Suppressor macrophage treated with lipopolysaccharide for 1 hour (primary cell): ENCODE measurements at regions not wholly inside any gene's neighbourhood (a gene's known extent, or its start where the extent isn't known, plus 50 kb on each side); places are given as distances from the start of the nearest gene placed in this dataset.

Experiments
- DNase-seq, 3 donors: peaks; one replicate each; pipeline ENCODE4 v3.0.0-alpha.2; 2020 to 2022

DNA sequence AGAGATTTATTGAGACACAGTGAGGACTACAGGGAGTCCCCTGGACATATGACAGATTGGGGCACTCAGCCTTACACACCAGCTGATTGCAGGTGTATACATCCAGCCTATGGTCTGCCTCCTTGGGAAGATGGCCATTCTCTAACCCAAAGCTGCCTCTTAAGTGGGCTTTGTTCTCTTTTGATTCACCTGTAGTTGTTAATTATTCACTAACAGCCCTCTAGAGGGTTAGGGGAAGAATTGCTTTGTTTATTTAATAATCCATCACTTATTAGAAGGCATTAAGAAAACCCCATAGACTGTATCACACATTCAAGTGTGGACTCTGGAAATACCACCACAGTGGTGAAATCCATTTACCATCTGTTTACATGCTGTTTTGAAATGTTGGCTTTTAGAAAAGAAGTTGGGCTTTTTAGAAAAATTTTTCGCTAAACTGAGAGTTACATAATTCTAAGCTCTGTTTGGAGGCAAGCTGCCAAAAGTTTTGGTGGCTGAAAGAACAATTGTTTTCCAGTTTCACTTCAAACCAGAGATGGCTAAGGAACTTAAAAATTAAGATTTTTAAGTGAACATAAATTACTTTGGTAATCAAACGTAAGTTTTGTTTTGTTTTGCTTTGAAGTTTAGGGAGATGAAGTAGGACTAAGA is 379.1 kb downstream of the ADRA2A start:
- no peak for DNase-seq

GRCh38 chr10:111458256-111458655 is 381.4 kb downstream of the ADRA2A start:
- no peak for DNase-seq

DNA sequence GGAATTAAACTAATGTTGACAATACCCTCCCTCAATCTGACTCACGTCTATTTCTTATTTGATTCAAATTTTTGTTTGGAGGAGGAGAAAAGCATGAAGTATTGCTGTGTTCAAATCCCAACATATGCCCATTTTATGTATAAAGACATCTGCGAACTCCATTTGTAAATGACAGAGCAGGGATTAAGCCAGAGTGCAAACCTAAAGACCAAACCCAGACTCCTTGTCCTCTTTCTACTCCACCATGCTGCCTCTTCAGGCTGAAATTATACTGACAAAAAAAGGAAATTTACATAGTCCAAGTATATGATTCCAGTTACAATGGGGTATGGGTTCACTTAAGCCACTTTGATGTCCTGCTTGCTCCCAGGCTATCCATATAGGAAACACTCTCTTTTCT is 383.1 kb downstream of the ADRA2A start:
- no peak for DNase-seq

- no peak for DNase-seq
Observed at GRCh38 chr10:111472445-111472844, 395.6 kb downstream of the ADRA2A start.

DNA sequence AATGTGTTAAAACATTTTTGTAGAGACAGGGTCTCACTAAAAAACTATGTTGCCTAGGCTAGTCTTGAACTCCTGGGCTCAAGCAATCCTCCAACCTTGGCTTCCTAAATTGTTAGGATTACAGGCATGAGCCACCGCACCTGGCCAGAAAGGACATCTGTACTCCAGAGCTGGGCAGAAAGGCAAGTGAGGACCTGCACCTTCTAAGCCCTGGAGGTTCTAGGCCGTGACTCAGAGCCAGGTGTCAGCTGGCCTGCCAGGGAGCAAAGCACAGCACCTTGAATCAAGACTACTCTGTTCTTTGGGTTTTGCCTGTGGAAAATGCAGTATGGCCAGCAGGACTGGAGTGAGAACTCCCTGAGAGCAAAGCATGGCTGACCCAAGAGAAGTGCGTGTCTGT is 396.5 kb downstream of the ADRA2A start:
- DNase-seq = no peak

- DNase-seq = no peak
Observed at GRCh38 chr10:111474786-111475185, 398.0 kb downstream of the ADRA2A start.

DNA sequence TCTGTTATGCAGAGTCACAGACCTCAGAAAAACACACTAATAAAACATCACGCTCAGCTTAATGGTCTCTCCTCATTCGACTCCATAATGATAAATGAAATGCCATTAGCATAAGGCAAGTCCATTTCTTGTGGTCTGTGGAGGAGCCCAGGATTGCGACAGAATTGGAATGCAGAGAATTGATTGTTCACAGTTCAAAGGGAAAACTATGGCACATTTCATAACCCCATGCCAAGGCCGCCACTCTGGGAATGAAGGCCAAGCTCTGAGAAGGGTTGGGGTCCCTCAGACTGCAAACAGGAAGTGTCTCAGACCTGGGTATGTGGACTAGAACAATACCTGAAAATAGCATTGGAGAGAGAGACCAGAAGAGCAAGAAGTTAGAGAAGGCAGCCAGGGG is 398.9 kb downstream of the ADRA2A start:
- DNase-seq = no peak

- no peak for DNase-seq
Observed at GRCh38 chr10:111478651-111479050, 401.8 kb downstream of the ADRA2A start.

DNA sequence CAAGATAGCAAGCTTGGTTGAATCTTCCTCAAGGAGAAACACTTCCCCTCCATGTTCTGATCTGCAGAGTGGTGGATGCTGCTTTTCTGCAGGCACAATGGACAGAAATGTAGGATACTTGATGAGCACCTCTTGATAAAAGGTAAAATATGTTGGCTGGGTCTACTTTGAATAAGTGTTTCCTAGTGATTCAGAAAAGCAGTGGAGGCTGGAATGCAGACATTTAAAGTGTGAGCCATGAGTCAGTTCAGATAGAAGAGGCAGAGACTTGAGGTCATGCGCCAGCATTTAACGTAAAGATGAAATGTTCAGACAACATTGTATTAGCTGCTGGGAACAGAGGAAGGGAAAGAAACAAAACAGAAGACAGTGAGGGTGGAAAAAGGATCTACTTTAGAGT is 403.1 kb downstream of the ADRA2A start:
- DNase-seq = no peak

- DNase-seq = no peak
Observed at GRCh38 chr10:111481261-111481826, 404.5 kb downstream of the ADRA2A start.

DNA sequence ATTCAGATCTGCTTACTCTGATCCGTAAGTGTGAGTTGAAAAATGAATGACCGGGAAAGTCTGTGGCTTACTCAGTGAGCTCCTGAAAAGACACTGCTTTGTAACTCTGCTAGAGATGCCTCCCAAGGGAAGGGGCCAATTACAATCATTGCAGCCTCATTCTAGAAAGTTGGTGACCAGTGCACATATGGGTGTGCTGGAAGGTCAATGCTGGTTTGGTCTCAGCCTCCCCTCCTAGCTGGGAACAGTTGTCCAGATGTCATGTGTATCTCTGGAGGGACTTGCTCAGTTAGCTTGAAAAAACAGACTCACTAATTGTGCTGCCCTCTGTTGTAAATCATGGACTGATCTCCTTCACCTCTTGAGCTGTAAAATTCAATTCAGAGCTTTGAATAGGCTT is 405.0 kb downstream of the ADRA2A start:
- no peak for DNase-seq

- DNase-seq = no peak
Observed at GRCh38 chr10:111482621-111483216, 405.9 kb downstream of the ADRA2A start.

DNA sequence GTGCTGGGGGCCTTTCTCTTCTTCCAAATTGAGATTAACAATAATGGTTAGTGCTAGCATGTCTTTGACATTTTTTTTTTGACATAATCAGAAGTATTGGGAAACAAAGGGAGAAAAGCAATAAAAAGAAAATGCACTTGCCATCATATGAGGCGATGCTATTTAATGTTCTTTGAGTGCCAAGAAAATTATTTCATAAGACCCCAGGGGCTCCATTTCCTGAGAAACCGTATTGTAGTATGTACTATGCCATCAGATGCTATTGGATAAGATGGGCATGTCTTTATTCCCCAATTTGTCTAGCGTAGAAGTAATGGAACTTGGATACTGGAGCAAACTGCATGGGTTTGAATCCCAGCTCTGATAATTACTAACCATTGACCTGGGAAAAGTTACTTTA is 408.9 kb downstream of the ADRA2A start:
- DNase-seq = no peak

GRCh38 chr10:111486346-111486745 is 409.5 kb downstream of the ADRA2A start:
- DNase-seq = no peak

- DNase-seq = no peak
Observed at GRCh38 chr10:111488668-111489067, 411.8 kb downstream of the ADRA2A start.

DNA sequence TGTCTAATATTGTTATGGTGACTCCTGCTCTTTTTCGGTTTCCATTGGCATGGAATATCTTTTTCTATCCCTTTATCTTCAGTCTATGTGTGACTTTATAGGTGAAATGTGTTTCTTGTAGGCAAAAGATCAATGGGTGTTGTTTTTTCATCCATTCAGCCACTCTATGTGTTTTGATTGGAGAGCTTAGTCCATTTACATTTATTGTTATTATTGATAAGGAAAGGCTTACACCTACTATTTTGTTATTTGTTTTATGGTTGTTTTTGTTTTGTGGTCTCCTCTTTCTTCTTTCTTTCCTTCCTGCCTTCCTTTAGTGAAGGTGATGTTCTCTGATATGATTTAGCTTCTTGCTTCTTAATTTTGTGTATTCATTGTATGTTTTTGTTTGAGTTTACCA is 414.3 kb downstream of the ADRA2A start:
- DNase-seq = no peak

DNA sequence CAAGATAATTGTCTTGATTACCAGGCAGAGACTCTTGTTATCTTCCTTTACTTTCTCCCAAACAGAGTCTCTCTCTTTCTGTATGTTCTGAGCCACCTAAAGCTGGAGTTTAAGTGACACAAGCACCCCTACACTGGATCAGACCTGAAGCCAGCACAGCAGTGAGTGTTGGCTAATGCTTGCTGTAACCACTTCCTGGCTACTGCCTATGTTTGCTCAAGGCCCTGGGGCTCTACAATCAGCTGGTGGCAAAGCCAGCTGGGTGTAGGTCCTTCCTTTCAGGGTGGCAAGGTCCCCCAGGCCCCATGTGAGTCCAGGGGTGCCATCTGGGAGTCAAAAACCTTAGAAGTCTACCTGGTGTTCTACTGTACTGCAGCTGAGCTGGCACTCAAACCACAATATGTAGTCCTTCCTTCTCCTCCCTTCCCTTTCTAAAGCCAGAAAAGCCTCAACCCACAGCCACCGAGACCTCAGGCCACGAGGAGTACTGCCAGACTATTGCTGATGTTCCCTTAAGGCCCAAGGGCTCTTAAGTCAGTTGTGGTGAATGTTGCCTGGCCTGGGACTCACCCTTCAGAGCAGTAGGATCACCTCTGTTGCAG is 416.3 kb downstream of the ADRA2A start:
- DNase-seq = no peak

GRCh38 chr10:111498560-111498959 is 421.7 kb downstream of the ADRA2A start:
- DNase-seq = no peak

- DNase-seq = no peak
Observed at GRCh38 chr10:111504376-111504775, 427.5 kb downstream of the ADRA2A start.

- no peak for DNase-seq
Observed at GRCh38 chr10:111506266-111507034, 429.6 kb downstream of the ADRA2A start.

- no peak for DNase-seq
Observed at GRCh38 chr10:111511751-111512150, 434.9 kb downstream of the ADRA2A start.

DNA sequence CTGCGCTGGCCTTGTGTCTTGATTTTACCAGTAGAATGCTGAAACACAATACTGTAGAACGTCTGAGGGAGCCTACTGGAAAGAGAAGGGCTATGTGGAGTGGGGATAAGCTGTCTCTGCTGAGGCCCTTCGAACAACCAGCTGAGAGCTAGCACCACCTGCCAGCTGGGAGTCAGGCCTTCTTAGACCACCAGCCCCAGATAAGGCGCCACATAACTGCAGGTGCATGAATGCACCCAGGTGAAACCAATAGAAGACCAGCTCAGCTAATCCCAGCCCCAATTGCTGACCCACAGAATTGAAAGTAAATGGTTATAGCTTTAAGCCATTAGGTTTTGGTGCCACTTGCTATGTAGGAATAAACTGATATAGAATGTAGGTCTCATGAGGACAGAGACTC is 438.4 kb downstream of the ADRA2A start:
- DNase-seq = no peak

DNA sequence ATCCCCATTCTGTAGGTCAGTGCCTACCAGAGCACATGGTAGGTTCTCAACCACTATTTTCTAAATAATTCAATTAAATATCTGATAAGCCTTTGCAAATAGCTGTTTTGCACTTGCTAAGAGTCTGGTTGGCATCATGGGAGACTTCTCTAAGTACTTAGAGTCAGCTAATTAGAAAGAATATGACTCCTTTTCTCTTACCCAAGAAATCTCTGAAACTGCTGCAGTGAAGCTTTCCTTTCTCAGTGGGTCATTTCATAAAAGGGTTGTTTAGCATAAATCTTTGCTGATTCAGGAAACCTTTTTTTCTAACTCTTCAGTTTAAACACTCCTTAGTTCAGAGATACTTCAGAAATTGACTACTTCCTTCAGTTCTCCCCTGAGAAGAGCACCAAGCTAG is 438.9 kb downstream of the ADRA2A start:
- DNase-seq = no peak

- no peak for DNase-seq
Observed at GRCh38 chr10:111516144-111516543, 439.3 kb downstream of the ADRA2A start.
